NCI-H2227 (cell line): ENCODE measurements at regions not wholly inside any gene's neighbourhood (a gene's known extent, or its start where the extent isn't known, plus 50 kb on each side); places are given as distances from the start of the nearest gene placed in this dataset.

Source experiments
- DNase-seq: peaks from one replicate; lab custom pipeline; 2025; ENCODE audit not compliant: unreplicated experiment; lab: John Stamatoyannopoulos, UW

- no peak for DNase-seq
These were observed 50.8 kb upstream of the POFUT2 start for GRCh38 chr21:45338311-45339017.

- DNase-seq = no peak
These were observed 52.0 kb upstream of the POFUT2 start for GRCh38 chr21:45339421-45340402.

- DNase-seq = no peak
These were observed 52.8 kb upstream of the POFUT2 start for GRCh38 chr21:45340515-45340914.

- no peak for DNase-seq
These were observed 53.6 kb upstream of the POFUT2 start for GRCh38 chr21:45341261-45341660.

- peak; percentile 64 for DNase-seq
These were observed 54.1 kb upstream of the POFUT2 start for GRCh38 chr21:45341779-45342178.

GRCh38 chr21:45343891-45344290 is 56.2 kb upstream of the POFUT2 start:
- DNase-seq = no peak

GRCh38 chr21:45344576-45344975 is 56.9 kb upstream of the POFUT2 start:
- DNase-seq = no peak

GRCh38 chr21:45347048-45347711 is 57.8 kb upstream of the COL18A1 start:
- DNase-seq = no peak

- no peak for DNase-seq
These were observed 57.1 kb upstream of the COL18A1 start for GRCh38 chr21:45347712-45348499.

- DNase-seq = no peak
These were observed 56.2 kb upstream of the COL18A1 start for GRCh38 chr21:45348591-45349327.

- no peak for DNase-seq
These were observed 54.6 kb upstream of the COL18A1 start for GRCh38 chr21:45350206-45350854.

- no peak for DNase-seq
These were observed 53.9 kb upstream of the COL18A1 start for GRCh38 chr21:45351061-45351460.

- no peak for DNase-seq
These were observed 53.3 kb upstream of the COL18A1 start for GRCh38 chr21:45351526-45352275.

- no peak for DNase-seq
These were observed 52.3 kb upstream of the COL18A1 start for GRCh38 chr21:45352621-45353139.

- no peak for DNase-seq
These were observed 51.8 kb upstream of the COL18A1 start for GRCh38 chr21:45353200-45353599.

- DNase-seq = no peak
These were observed 50.0 kb upstream of the COL18A1 start for GRCh38 chr21:45354970-45355369.
